Stimulated activated CD4-positive, alpha-beta T cell treated with anti-CD3 and anti-CD28 coated beads, Interleukin-1b, Interleukin-23, amount 100 ng/mL, for 48 hours (primary cell): ENCODE measurements at regions not wholly inside any gene's neighbourhood (a gene's known extent, or its start where the extent isn't known, plus 50 kb on each side); places are given as distances from the start of the nearest gene placed in this dataset.
"Not testable (repeated sequence)": the region's sequence is repeated elsewhere in the genome, so short reads cannot be mapped to it uniquely, and the experiment has no call there.

Experiments used
- DNase-seq: peaks from one replicate; pipeline ENCODE4 v3.0.0-alpha.2; 2020

DNA sequence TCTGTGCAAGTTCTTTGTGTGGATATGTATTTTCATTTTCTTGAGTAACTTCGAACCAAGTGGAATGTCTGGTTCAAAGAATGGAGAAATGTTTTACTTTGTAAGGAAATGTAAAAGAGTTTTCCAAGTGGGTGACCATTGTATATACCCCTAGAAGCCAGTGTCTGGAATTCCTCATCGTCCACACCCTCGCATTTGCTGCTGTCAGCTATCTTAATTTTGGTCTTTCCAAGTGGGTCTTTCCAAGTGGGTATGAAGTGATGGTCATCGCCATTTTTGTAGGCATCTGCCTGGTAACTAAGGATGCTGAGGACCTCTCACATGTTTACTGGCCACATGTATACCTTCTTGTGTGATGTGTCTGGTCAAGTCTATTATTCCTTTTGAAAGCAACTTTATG is 547.5 kb downstream of the TBC1D22A start:
- no peak for DNase-seq

DNA sequence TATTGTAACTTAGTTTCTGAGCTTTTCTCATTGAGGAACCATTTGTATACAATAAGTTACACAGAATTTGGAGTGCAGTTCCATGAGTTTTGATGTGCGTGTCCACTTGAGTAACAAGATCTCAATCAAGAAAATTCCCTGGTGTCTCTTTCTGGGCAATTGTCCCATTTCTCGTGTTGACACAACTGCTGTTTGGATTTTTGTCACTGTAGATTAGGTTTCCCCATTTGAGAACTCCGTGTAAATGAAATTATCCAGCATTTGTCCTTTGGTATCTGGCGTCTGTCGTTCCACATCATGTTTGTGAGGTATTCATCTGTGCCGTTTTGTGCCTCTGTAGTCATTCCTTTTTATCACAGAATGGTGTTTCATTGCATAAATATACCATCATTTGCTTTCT is 547.0 kb downstream of the TBC1D22A start:
- no peak for DNase-seq

DNA sequence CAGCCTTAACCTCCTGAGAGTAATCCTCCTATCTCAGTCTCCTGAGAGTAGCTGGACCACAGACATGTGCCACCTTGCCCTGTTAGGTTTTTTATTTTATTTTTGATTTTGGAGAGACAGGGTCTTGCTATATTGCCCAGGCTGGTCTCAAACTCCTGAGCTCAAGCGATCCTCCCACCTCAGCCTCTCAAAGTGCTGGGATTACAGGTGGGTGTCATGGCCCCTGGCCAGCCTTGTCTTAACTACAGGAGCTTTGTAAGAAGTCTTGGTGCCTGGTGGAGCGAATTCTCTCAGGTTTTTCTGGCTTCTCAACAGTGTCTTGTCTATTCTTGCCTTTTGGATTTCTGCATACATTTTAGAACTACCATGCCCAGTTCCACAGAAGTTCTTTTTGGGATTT is 546.4 kb downstream of the TBC1D22A start:
- DNase-seq = no peak

- no peak for DNase-seq
Measured at GRCh38 chr22:47307822-47308221, 545.4 kb downstream of the TBC1D22A start.

DNA sequence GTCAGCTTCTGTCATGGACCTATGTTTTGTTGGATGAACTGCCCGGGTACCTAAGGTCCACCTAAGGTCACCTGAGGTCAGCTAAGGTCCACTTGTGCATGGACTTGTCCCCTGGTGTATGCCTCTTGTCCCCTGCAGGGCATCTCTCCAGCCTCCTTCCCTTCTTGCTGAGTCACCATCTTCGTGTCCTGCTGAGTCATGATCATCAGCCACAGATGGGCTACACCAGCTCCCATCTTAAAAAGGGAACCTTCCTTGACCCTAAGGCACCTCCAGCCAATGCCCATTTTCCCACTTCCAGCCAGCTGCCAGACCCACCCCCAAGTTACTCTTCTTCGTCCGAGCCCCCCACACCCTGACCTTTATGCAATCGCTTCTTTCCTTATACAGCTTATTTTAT is 544.9 kb downstream of the TBC1D22A start:
- no peak for DNase-seq

DNA sequence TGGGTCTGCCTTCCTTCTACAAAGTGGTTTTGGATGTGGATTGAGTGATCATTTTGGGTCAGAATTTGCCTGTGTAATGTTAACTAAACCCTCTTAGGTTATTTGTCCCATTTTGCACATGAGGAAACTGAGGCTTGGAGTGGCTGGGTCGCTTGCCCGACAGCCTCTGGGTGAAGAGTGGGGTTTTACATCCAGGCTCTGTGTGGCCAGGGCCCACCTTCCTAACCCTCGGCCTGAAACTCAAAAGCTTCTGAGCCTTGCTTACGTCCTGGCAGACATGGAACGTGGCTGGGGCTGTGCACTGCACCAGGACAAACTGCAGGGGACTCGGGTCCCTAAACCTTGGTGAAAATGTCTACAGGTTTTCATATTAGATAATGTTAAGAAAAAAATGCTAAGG is 542.4 kb downstream of the TBC1D22A start:
- no peak for DNase-seq

GRCh38 chr22:47304191-47304831 is 541.9 kb downstream of the TBC1D22A start:
- no peak for DNase-seq

GRCh38 chr22:47303161-47303890 is 540.9 kb downstream of the TBC1D22A start:
- DNase-seq = no peak

DNA sequence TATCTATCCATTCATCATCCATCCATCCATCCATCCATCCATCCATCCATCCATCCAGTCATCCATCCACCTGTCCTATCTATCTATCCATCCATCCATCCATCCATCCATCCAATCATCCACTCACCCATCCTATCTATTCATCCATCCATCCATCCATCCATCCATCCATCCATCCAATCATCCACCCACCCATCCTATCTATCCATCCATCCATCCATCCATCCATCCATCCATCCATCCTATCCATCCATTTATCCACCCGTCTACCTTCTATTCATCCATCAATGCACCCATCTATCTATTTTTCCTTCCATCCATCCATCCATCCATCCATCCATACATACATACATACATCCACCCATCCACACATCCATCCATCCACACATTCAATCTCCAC is 540.1 kb downstream of the TBC1D22A start:
- DNase-seq = not testable (repeated sequence)

DNA sequence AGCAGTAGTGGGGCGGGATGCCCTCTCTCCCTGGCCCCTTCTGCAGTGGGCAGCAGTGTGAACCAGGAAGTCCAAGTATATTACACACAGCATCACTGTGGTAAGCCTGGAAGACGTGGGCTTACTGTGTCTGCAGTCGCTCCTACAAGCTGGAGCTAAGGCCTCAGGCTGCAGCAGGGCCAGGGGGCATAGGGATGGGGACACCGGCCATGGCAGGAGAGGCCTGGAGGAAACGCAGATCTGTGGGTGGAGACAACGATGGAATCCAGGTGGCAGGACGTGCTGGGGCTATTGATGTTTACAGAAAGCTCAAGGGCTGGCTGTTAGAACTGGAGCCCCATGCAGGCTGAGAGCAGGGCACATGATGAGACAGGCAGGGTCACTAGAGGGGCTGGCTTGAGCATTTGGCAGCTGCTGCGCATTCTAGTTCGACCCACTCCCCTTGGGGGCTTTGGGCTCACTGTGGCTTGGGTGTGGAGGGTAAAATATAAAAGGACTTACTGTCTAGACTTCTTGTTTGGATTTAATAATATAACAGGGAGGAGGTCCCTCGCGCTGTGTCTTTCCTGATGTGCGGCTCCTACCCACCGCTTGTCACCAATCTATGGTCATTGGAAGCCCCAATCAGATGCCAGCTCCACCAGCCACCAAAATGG is 539.5 kb downstream of the TBC1D22A start:
- DNase-seq = no peak

DNA sequence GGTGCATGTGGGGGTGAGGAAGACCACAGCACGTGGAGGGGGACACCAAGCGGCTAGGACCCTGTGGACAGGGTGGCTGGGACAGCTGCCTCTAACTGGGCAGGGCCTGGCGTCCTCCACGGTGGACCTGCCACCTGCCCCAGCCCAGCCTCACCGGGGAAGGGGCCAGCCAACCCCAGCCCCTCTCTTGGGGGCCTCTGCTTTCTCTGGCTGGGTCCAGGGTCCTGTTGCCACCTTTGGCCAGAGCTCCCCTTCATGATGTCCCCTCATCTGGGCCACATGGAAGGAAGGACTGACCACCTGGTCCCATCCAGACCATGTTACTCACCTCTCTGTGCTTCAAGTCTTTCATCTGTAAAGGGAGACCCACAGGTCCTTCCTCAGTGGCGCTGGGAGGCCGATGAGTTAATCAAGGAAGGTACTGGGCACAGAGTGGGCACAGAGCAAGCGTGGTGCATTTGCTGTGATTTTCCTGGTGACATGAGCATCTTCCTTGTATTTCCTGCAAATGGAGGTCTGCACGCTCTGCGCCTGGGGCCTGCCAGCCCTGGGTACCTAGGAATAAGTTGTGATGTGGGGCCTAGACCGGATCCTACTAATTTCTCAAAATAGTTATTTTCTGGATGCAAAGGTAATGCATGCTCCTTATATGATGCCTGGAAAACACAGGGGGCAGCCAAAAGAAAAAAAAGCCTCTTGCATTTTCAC is 538.4 kb downstream of the TBC1D22A start:
- DNase-seq = no peak

- no peak for DNase-seq
Measured at GRCh38 chr22:47299863-47300697, 537.6 kb downstream of the TBC1D22A start.

DNA sequence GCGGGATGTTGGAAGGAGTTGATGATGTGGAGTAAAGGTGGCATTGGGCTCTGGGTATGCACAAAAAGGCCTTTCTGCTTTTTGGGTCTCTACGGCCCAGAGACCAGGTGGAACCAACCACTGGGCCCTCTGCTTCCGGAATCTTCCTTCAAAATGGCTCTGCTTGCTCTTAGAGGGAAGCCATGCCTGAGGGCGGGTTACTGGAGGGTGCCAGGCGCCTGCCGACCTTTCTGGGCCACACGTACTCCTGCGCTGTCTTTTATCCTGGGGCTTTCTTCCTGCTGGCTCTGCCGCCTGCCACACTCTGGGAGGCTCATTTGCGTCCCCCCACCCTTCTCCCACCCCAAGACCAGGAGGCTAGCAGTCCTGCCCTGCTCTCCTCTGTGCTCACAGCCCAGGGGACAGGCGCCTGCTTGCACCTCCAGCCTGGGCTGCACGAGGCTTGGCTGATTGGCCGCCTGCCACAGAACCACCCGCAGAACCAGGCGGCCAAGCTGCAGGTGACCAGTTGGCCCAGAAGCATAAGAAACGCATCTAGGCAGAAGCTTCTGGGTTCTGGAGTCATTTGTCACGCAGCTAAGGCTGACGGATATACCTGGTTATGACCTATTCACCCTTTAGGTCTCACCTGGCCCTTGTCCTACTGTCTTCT is 536.9 kb downstream of the TBC1D22A start:
- no peak for DNase-seq

- no peak for DNase-seq
Measured at GRCh38 chr22:47298017-47298785, 535.8 kb downstream of the TBC1D22A start.

DNA sequence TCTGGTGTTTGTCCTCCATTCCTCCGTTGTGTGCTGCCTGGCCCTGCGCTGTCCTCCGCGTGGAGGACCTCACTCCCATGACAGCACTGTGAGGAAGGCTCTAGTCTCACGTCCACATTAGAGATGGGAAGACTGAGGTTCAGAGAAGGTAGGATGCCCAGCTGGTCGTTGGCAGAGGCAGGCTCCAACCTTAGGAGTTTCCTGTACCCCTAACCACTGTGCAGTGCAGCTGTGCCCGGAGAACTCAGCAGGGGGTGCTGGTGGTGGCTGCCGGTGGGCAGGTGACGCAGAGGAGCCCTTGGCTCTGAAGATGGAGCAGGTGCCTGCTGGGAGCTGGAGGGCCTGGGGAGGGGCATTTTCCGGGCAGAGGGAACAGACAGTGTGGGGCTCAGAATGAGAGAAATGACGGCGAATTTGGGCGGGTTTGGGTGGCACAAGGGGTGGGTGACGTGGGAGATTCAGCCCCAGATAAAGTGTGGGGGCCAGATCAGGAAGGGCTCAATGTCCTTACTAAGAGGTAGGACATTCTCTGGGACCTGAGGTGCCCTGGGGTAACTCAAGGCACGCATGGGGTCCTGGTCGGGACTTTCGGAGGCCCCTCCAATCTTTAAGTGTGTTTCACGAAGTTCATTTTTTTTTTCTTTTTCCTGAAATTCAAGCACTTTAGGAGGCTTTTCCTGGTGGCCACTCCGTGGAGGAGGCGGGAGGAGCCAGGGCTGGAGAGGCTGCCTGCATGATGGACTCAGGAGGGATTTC is 535.0 kb downstream of the TBC1D22A start:
- DNase-seq = no peak

DNA sequence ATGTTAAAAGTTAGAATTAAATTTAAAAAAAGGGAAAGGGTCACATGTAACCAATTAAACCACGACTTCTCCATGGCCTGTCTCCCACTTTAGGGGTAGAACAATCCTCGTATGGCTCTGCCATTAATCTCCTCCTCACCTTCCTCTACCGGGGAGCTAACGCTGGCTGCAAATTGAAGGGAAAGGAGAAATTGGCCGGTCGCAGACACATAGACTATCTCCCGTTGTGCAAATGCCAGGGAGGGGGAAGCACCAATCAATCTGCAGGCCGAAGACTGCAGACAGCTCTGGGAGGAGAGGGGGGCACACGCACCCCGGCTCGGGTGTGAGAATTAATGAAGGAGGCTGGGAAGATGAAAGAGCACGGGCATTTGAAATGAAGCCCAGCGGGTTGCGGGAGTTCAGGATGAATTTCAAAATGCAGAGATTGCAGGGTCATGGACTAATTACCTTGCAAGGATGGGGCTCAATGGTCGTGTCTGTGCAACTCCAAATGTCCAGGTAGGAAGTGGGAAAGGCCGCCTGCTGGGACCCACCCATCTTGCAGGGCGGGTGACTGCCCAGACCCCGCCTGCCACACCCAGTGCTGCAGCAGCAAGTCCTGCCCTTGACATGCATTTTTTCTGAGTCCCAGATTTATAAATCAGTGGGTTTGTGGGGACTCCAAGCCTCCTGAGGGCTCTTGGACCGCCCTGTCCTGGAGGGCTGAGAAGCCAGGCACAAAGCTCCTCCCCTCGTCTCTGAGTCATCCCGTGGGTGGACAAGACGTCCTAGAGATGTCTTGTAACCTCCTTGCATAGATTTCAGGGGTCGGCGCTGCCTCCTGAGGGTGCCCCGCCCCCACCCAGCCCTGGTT is 534.2 kb downstream of the TBC1D22A start:
- DNase-seq = no peak

GRCh38 chr22:47295982-47296381 is 533.5 kb downstream of the TBC1D22A start:
- no peak for DNase-seq

DNA sequence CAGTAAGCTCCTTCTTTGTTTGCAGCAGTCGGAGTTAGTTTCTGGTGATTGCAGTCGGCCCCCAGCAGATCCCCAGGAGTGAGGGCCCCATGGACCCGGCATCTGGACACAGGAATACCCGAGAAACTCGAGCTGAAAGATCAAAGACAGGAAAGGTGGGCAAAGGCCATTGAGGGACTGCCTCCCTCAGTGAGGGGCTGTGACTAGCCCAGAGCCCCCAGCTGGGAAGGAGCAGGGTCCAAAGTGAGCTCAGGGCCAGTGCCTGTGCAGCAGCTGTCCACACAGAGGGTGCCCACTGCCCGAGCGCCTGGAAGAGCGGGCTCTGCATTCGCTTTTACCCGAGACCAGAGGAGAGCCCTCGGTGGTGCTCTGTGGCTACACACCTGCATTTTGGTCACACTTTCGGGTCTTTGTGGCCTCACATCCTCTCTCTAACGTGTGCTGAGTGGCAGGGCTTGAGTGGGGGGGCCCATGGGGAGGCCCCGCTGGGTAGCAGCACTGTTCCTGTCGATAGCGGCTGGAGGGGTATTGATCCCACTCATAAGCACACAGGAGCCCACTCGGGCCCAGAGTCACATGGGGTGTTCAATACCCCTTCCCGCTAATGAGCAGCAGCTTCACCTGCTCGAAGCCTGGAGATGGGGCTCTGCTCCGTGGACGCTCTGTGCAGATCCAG is 532.9 kb downstream of the TBC1D22A start:
- DNase-seq = no peak

- no peak for DNase-seq
Measured at GRCh38 chr22:47294576-47294975, 532.1 kb downstream of the TBC1D22A start.
